ENCODE measurements at regions not wholly inside any gene's neighbourhood (a gene's known extent, or its start where the extent isn't known, plus 50 kb on each side); places are given as distances from the start of the nearest gene placed in this dataset.
"Not testable (repeated sequence)": the region's sequence is repeated elsewhere in the genome, so short reads cannot be mapped to it uniquely, and the experiment has no call there.

GRCh38 chr3:177405191-177405672 lies 207.9 kb upstream of the TBL1XR1 start:
- DNase-seq = peak; percentile 69

- DNase-seq = peak; percentile 96
Measured at GRCh38 chr3:177410730-177411129, 213.4 kb upstream of the TBL1XR1 start.

- DNase-seq = no peak
Measured at GRCh38 chr3:177411201-177411600, 213.9 kb upstream of the TBL1XR1 start.

DNA sequence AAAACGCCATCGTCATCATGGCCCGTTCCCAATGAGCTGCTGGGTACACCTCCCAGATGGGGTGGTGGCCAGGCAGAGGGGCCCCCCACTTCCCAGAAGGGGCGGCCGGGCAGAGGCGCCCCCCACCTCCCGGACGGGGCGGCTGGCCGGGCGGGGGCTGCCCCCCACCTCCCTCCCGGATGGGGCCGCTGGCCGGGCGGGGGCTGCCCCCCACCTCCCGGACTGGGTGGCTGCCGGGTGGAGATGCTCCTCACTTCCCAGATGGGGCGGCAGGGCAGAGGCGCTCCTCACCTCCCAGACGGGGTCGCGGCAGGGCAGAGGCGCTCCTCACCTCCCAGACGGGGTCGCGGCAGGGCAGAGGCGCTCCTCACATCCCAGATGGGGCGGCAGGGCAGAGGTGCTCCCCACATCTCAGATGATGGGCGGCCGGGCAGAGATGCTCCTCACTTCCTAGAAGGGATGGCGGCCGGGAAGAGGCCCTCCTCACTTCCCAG lies 215.4 kb upstream of the TBL1XR1 start:
- DNase-seq = not testable (repeated sequence)

DNA sequence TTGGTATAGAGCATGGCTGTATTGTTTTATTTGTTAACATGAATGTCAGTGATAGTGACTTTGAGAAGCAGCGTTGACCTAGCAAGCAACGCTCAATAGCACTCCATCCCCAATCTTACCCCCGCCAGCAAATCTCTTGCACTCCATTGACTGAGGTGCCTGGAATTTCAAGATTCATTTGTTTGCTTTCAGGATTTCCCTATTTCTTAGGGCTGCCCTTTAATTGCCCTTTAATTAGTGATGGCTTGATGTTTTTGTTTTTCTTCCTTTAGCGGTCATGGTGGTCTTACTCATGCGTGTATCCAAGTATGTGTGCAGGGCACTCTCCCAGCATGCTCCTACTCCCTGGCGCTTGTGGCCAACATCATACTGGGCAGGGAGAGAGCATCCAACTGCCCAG lies 216.8 kb upstream of the TBL1XR1 start:
- DNase-seq = no peak

DNA sequence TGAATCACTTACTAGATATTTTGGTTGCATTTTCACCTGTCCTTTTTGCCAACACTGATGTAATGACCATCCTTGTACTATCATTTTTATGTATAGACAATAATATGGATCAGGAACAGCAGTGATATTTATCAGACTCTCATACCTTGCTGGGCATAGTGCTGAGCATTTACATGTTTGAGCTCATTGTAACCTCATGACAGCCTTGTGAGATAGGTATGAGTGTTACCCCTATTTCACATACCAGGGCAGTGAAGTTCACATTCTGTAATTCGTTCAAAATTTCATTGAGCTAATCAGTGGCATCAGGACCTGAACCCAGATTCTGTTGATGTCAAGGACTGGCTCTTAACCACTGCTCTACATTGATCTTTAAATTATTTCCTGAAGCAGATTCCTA lies 221.5 kb upstream of the TBL1XR1 start:
- no peak for DNase-seq

GRCh38 chr3:177419904-177420601 lies 222.8 kb upstream of the TBL1XR1 start:
- DNase-seq = no peak

DNA sequence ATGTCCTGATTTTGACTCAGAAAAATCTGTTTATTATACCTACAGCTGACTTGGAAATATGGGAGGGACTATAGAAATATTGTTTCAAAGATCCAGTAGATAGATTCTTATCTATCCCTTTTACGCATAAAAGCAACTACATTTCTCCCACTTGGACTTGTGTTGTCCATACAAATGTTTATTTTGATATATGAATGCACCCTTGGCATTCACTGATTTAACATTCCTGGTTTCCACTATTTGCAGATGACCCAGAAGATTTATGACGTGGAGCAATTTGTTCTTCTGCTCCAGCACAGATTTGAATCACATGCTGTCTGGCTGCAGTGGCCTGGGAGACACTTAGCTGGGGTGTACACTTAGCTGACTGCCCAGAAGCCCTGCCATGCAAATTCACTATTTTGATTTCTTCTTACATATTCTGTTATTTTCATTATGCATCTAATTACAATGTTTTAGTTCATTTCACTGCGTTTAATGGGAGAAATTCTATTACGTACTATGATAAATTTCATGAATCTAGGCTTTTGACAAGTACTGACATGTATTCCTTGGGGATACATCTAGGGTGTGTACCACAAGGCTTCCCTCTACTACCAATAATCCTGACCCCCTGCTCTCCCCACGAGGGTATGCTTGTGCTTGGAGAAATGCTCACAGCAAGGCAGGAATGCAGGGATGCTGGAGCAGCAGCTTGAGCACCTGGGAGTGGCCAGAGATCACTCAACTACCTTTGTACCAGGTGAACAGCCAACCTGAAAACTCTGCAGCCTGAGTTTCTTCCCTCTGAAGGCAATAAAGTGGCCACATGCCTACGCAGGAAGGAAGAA lies 223.6 kb upstream of the TBL1XR1 start:
- no peak for DNase-seq

DNA sequence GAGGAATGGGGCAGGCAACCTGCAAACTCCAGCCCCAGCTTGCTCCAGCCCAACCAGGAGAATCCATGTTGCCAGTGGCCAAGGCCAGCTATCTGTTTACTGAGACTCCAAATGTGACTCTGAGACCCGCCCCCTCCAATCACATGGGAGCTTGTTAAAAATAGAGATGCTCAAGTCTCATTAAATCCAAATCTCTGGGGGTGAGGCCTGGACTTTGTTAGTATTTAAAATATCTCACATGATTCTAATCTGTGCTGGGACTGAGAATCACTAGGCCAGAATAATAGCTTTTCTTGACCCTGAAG lies 224.2 kb upstream of the TBL1XR1 start:
- DNase-seq = no peak

DNA sequence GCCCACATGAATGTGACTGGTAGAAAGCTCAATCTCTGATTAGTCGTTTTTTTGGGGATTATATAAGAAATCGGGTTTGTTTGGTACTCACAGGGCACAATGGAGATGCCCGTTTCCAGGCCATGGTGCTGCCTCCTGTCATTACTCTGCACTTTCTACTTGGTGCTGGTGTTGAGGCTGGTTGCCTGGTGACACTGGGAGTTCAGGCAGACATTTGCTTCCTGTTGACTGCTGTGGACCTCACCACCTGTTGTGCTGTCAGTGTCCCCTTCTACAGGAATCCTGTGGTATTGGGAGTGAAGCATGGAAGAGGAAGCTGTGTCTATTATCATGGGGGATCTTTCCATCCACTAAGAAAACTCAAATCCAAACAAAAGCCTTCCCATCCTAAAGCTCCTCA lies 227.2 kb upstream of the TBL1XR1 start:
- DNase-seq = no peak

- DNase-seq = no peak
Measured at GRCh38 chr3:177425042-177425441, 227.8 kb upstream of the TBL1XR1 start.

GRCh38 chr3:177426106-177426877 lies 229.0 kb upstream of the TBL1XR1 start:
- no peak for DNase-seq

- DNase-seq = no peak
Measured at GRCh38 chr3:177426878-177427495, 229.7 kb upstream of the TBL1XR1 start.

GRCh38 chr3:177427540-177427939 lies 230.3 kb upstream of the TBL1XR1 start:
- no peak for DNase-seq

DNA sequence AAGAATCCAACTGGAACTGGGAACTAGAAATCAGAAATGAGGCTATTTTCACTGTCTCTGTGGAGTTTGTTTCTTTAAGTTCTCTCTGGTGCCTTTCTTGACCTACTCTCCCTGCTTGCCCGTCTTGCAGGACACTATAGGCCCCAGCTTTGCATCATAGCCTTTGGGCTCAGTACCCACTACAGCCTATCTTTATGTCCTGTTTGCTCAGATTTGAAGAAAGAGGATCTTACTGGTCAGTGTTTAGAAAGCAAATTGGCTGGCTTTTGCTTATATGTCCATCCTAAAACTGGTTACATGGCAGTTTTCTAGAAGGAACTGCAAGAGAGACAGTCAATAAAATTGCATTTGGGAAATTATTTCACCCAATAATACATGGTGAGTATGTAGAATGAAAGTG lies 231.8 kb upstream of the TBL1XR1 start:
- no peak for DNase-seq

- no peak for DNase-seq
Measured at GRCh38 chr3:177429771-177430170, 232.5 kb upstream of the TBL1XR1 start.

DNA sequence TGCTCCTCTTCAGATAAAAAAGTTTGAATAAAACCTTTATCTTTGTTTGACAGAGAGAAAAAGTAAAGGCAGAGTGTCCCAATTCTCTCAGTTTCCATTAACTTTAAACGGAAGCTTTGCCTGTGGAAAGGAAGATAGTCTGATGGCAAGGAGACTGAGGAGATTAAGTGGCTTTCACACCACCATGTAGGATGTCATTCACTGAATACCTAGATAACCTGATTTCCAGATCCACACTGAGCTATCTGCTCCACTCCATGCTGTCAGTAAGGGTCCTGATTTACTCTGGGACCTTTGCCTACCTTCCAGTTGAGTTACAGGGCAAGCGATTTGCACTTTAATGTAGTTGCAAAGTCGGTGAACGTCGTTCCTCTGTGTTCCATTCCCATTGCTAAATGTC lies 233.4 kb upstream of the TBL1XR1 start:
- DNase-seq = no peak

DNA sequence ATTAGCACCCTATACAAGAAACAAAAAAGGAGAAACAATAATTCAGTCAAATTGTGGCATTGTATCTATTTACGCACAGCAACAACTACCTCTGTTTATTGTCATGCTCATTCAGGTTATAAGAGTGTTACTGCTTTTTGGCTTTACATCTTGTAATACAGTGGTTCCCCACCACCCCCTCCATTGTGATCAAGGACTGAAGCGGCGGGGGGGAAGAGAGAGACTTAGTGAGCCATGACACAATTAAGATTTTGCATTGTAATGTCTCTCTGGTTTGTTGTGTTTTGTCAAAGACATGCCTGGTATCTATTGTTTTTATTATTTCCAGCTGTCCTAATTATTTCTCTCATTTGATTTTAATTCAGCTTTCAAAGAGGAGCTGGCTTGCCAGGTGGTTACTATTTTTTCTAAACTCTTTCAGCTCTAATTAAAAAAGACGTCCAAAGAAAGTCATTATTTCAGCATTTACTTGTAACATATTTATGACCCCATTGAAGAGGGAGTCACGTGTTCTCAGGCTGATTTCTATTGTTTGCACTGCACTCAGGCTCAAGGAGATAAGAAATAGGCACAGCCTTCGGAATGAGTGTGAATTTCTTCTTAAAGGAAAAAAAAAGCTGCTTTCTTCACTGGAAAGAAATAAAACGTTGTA lies 234.4 kb upstream of the TBL1XR1 start:
- no peak for DNase-seq

DNA sequence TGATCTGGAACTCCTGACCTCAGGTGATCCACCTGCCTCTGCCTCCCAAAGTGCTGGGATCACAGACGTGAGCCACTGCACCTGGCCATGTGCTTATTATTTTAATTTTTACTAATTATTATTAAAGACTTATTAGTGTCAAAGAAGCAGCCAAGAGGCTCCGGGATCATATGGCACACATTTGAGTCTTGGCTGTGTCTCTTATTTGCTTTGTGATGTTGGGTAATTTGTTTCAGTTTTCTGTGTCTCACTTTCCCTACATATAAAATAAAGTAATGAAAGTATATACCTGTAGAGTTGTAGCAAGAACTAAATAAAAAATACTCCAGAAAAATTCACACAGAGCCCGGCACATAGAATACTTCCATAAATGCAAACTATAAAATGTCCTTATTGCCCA lies 238.0 kb upstream of the TBL1XR1 start:
- no peak for DNase-seq

GRCh38 chr3:177437513-177438337 lies 240.4 kb upstream of the TBL1XR1 start:
- no peak for DNase-seq

- no peak for DNase-seq
Measured at GRCh38 chr3:177438596-177439220, 241.4 kb upstream of the TBL1XR1 start.

All from NCI-H1092 (cell line).